GM23338 (cell line): ENCODE measurements at regions not wholly inside any gene's neighbourhood (a gene's known extent, or its start where the extent isn't known, plus 50 kb on each side); places are given as distances from the start of the nearest gene placed in this dataset.

Source experiments
- ATAC-seq: fragments of 200-7000 bp; cut with Tn5 transposase; 3 replicates; pipeline ENCODE4 v1.9.1; 2020
- DNase-seq: peaks from one replicate; pipeline ENCODE4 v3.0.0-alpha.2; 2015; ENCODE audit warnings: low spot score
- H2AFZ ChIP-seq: fragments of 200-600 bp; sonication (generic); 2 replicates; pipeline ENCODE4 v1.8.0; 2016; ENCODE audit warnings: antibody characterized with exemption, mild to moderate bottlenecking, moderate library complexity
- H3F3A ChIP-seq: fragments of 200-600 bp; sonication (generic); replicated peaks from 2 replicates; pipeline ENCODE4 v1.8.0; 2017; ENCODE audit warnings: antibody characterized with exemption, mixed run types, low read depth
- H3K27ac ChIP-seq: fragments of 200-600 bp; sonication (generic); 2 replicates; pipeline ENCODE4 v1.6.1; 2016; ENCODE audit warnings: low read depth
- H3K27me3 ChIP-seq: fragments of 200-600 bp; sonication (generic); 2 replicates; pipeline ENCODE4 v1.8.0; 2016; ENCODE audit warnings: mild to moderate bottlenecking, mixed run types, moderate library complexity; ENCODE audit not compliant: insufficient read depth
- H3K36me3 ChIP-seq: fragments of 200-600 bp; sonication (generic); 2 replicates; pipeline ENCODE4 v1.8.0; 2016; ENCODE audit warnings: mild to moderate bottlenecking; ENCODE audit not compliant: insufficient read depth
- H3K4me1 ChIP-seq: fragments of 200-600 bp; sonication (generic); 2 replicates; pipeline ENCODE4 v1.8.0; 2016; ENCODE audit warnings: mild to moderate bottlenecking, moderate library complexity; ENCODE audit not compliant: insufficient read depth
- H3K4me2 ChIP-seq: fragments of 200-600 bp; sonication (generic); 2 replicates; pipeline ENCODE4 v1.7.1; 2017; ENCODE audit warnings: mixed run types
- H3K4me3 ChIP-seq: fragments of 200-600 bp; sonication (generic); 2 replicates; pipeline ENCODE4 v1.6.1; 2016; ENCODE audit warnings: mixed run types
- H3K79me2 ChIP-seq: fragments of 200-600 bp; sonication (generic); replicated peaks from 2 replicates; pipeline ENCODE4 v1.8.0; 2017; ENCODE audit warnings: mild to moderate bottlenecking; ENCODE audit not compliant: insufficient read depth
- H3K9me2 ChIP-seq: fragments of 200-600 bp; sonication (generic); 2 replicates; pipeline ENCODE4 v1.8.0; 2017; ENCODE audit not compliant: insufficient read depth
- H4K20me1 ChIP-seq: fragments of 200-600 bp; sonication (generic); replicated peaks from 2 replicates; pipeline ENCODE4 v1.8.0; 2017; ENCODE audit warnings: mild to moderate bottlenecking; ENCODE audit not compliant: insufficient read depth
- H3K27ac Mint-ChIP-seq: 2 replicates; pipeline ENCODE4 v1.8.0; 2020; ENCODE audit warnings: inconsistent platforms, mild to moderate bottlenecking, moderate library complexity, mixed read lengths
- H3K27me3 Mint-ChIP-seq: 3 replicates; pipeline ENCODE4 v1.8.0; 2022; ENCODE audit warnings: low read depth, mild to moderate bottlenecking, moderate library complexity, mixed read lengths, inconsistent platforms; ENCODE audit not compliant: insufficient read depth, poor library complexity
- H3K36me3 Mint-ChIP-seq: 3 replicates; pipeline ENCODE4 v1.8.0; 2021; ENCODE audit warnings: low read depth, mild to moderate bottlenecking, inconsistent platforms, moderate library complexity, mixed read lengths
- H3K4me1 Mint-ChIP-seq: 3 replicates; pipeline ENCODE4 v1.8.0; 2020; ENCODE audit warnings: mild to moderate bottlenecking, inconsistent platforms, mixed read lengths
- H3K4me3 Mint-ChIP-seq: 3 replicates; pipeline ENCODE4 v1.8.0; 2021; ENCODE audit warnings: moderate library complexity, mild to moderate bottlenecking, inconsistent platforms, mixed read lengths
- H3K9me3 Mint-ChIP-seq: 3 replicates; pipeline ENCODE4 v1.8.0; 2020; ENCODE audit warnings: moderate library complexity, mild to moderate bottlenecking, inconsistent platforms, mixed read lengths
- POLR2AphosphoS5 ChIP-seq: IDR thresholded peaks from 2 replicates; pipeline ENCODE4 v1.6.1; 2016; ENCODE audit warnings: antibody characterized with exemption, low read depth
- ZNF331 ChIP-seq: fragments of 250-450 bp; sonication (Bioruptor Pico); IDR thresholded peaks from 2 replicates; pipeline ENCODE4 v1.5.0; 2020; ENCODE audit warnings: low read depth, mild to moderate bottlenecking, moderate library complexity

GRCh38 chr4:10734697-10735096, 50.1 kb upstream of the CLNK start:
- Histone ChIP-seq H4K20me1 (no peaks in the 10 kb centered on the region; the same call in 1 of the 2 replicates), H3F3A (no peaks in the 10 kb centered on the region), H3K4me1 (no peaks in the 10 kb centered on the region; the same call in 1 of the 2 replicates), H3K4me3 (no peak overlapping the region), H3K27me3 (no peaks in the 10 kb centered on the region), H3K36me3 (no peaks in the 10 kb centered on the region), H3K9me2 (no peaks in the 10 kb centered on the region), H3K4me2 (no peak overlapping the region), H2AFZ (no peak overlapping the region), H3K79me2 (no peaks in the 10 kb centered on the region), H3K27ac (no peak overlapping the region)
- no peak for TF ChIP-seq POLR2AphosphoS5
- no peak for TF ChIP-seq ZNF331 (CRISPR knock-in tag)
- H3K4me1 Mint-ChIP-seq, result peaks cover 24% of the 10 kb centered on the region
- no peaks in the 10 kb centered on the region for H3K36me3 Mint-ChIP-seq
- ATAC-seq (no peak), DNase-seq (no peak)
- no peaks in the 10 kb centered on the region for H3K27me3 Mint-ChIP-seq
- H3K27ac Mint-ChIP-seq, result peak overlapping the region; percentile 13; the same call in 1 of the 2 replicates
- no peak overlapping the region for H3K4me3 Mint-ChIP-seq
- no peaks in the 10 kb centered on the region for H3K9me3 Mint-ChIP-seq
